HEK293T (cell line): ENCODE measurements at regions not wholly inside any gene's neighbourhood (a gene's known extent, or its start where the extent isn't known, plus 50 kb on each side); places are given as distances from the start of the nearest gene placed in this dataset.

Experiments used
- CTCF ChIA-PET: fragments of 350-600 bp; formaldehyde crosslinking; extraction: SDS; loops from one replicate; lab custom pipeline; 2021; ENCODE audit warnings: antibody characterized with exemption, inconsistent platforms; lab: Yijun Ruan, JAX
- POLR2A ChIA-PET: fragments of 350-600 bp; formaldehyde crosslinking; extraction: SDS; loops from one replicate; lab custom pipeline; 2020; ENCODE audit warnings: antibody characterized with exemption, inconsistent platforms; lab: Yijun Ruan, JAX
- DNase-seq: peaks from one replicate; pipeline ENCODE4 v3.0.0; 2012; ENCODE audit warnings: mixed read lengths; ENCODE audit errors: extremely low spot score
- ARNT ChIP-seq: fragments of 450-650 bp; IDR thresholded peaks from 2 replicates; pipeline ENCODE4 v1.6.1; 2017; ENCODE audit warnings: mild to moderate bottlenecking
- BHLHE40 ChIP-seq: fragments of 450-650 bp; IDR thresholded peaks from 2 replicates; pipeline ENCODE4 v1.6.1; 2016; ENCODE audit warnings: mild to moderate bottlenecking, moderate library complexity, borderline replicate concordance
- CTBP1 ChIP-seq: fragments of 450-650 bp; IDR thresholded peaks from 2 replicates; pipeline ENCODE4 v1.6.1; 2016; ENCODE audit warnings: borderline replicate concordance
- ELF4 ChIP-seq: fragments of 450-650 bp; IDR thresholded peaks from 2 replicates; pipeline ENCODE4 v1.6.1; 2017; ENCODE audit warnings: antibody characterized with exemption
- FOXA1 ChIP-seq: fragments of 450-650 bp; IDR thresholded peaks from 2 replicates; pipeline ENCODE4 v1.6.1; 2016; ENCODE audit warnings: mild to moderate bottlenecking
- FOXK2 ChIP-seq: fragments of 450-650 bp; IDR thresholded peaks from 2 replicates; pipeline ENCODE4 v1.6.1; 2016; ENCODE audit warnings: mild to moderate bottlenecking
- FOXM1 ChIP-seq: fragments of 450-650 bp; IDR thresholded peaks from 2 replicates; pipeline ENCODE4 v1.6.1; 2017; ENCODE audit warnings: mild to moderate bottlenecking, borderline replicate concordance
- HDGF ChIP-seq: fragments of 450-650 bp; IDR thresholded peaks from 2 replicates; pipeline ENCODE4 v1.6.1; 2017; ENCODE audit warnings: antibody characterized with exemption, borderline replicate concordance
- L3MBTL2 ChIP-seq: fragments of 450-650 bp; conservative IDR thresholded peaks from 2 replicates; pipeline ENCODE4 v1.6.1; 2016; ENCODE audit warnings: mild to moderate bottlenecking
- LEF1 ChIP-seq: fragments of 450-650 bp; IDR thresholded peaks from 2 replicates; pipeline ENCODE4 v1.6.1; 2017; ENCODE audit warnings: mild to moderate bottlenecking, borderline replicate concordance
- NFRKB ChIP-seq: fragments of 450-650 bp; IDR thresholded peaks from 2 replicates; pipeline ENCODE4 v1.6.1; 2016; ENCODE audit warnings: mild to moderate bottlenecking, moderate library complexity
- SP1 ChIP-seq: fragments of 450-650 bp; IDR thresholded peaks from 2 replicates; pipeline ENCODE4 v1.6.1; 2017
- SUZ12 ChIP-seq: fragments of 450-650 bp; IDR thresholded peaks from 2 replicates; pipeline ENCODE4 v1.6.1; 2016; ENCODE audit warnings: mild to moderate bottlenecking
- TARDBP ChIP-seq: fragments of 450-650 bp; IDR thresholded peaks from 2 replicates; pipeline ENCODE4 v1.6.1; 2016
- ZNF384 ChIP-seq: fragments of 450-650 bp; IDR thresholded peaks from 2 replicates; pipeline ENCODE4 v1.6.1; 2016
- TF ChIP-seq, protein P1 (sequence below): fragments of 450-650 bp; IDR thresholded peaks from 2 replicates; pipeline ENCODE4 v1.6.1; 2016

- ChIA-PET CTCF (interaction anchor here (0.6 kb wide), 1 partner anchor 897 kb away, joined by 3 read pairs; no protein-coding TSS in a partner anchor), POLR2A (no interaction called here)
- TF ChIP-seq FOXM1 = no peak
- DNase-seq = no peak
These were observed 176.6 kb downstream of the TMTC3 start for GRCh38 chr12:88318726-88319125.

DNA sequence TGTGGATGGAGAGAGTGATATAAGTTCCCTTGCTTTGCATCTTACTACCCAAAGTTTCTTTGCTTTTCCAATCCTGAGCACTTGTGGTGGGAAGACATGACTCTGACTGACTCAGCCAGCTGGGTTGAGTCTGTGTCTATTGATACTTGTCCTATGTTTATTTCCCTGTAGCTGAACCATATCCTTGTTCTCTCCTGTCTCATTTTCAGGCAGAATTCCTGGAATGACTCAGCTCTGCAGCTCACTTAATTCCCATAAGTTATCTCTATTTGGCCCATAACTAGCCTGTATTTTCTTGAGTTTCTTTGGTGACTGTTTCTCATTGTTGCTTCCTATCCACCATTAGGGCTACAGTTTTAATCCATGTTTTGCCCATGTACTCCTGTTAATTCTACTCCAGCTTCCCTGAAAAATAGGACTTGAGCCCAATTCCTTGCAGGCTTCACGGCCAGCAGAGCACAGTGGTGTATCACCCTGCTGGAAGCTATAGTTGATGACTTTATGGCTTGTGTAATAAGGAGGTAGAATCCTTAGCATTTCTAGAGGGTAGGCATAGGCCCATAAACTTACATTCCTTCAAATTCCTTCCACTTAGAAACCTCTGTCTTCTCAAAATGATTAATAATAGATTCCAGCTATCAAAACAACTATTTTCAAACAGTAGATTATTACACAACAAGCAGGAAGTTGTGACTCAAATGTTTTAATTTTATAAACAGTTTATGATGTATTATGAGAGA is 183.1 kb downstream of the TMTC3 start:
- TF ChIP-seq NFRKB (no peak), LEF1 (no peak), FOXK2 (no peak), CTBP1 (no peak), SP1 (no peak), HDGF (no peak), FOXA1 (no peak), BHLHE40 (no peak)
- ChIA-PET CTCF (no interaction called here), POLR2A (no interaction called here)
- no peak for DNase-seq

DNA sequence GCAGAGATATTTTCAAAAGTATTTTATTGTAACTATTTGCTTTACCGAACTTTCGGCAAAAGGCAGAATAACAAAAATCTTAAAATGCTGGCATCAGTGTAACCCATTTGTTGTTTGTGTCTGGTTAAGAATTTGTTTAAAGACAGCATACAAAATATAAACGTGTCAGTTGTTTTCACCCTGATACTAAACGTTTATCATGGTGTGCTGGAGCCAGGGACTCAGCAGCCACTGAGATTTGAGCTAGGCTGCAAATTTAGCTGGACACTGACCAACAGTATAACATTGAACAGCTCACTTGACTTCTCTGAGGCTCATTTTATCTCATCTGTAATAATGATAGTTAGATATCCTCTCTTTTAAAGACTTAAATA is 183.7 kb downstream of the TMTC3 start:
- ChIA-PET CTCF (no interaction called here), POLR2A (no interaction called here)
- TF ChIP-seq ELF4 (no peak), ZNF384 (no peak), CTBP1 (no peak), ARNT (no peak), TARDBP (no peak), FOXM1 (no peak)
- TF ChIP-seq, protein P1, sequence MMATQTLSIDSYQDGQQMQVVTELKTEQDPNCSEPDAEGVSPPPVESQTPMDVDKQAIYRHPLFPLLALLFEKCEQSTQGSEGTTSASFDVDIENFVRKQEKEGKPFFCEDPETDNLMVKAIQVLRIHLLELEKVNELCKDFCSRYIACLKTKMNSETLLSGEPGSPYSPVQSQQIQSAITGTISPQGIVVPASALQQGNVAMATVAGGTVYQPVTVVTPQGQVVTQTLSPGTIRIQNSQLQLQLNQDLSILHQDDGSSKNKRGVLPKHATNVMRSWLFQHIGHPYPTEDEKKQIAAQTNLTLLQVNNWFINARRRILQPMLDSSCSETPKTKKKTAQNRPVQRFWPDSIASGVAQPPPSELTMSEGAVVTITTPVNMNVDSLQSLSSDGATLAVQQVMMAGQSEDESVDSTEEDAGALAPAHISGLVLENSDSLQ = no peak
- DNase-seq = no peak

DNA sequence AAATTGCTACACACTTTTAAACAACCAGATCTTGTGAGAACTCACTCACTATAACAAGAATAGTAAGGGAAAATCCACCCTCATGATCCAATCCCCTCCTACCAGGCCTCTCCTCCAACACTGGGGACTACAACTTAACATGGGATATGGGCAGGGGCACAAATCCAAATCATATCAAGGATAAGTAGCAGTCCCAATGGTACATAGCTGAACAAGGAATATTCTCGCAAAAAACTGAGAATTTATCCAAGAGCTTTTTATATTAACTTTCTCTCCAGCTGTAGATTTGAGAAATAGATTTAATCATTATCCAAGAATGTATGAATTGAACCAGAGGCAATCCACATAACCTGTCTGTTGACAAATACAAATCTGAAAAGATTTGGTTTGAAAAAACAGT is 185.2 kb downstream of the TMTC3 start:
- ChIA-PET POLR2A (no interaction called here), CTCF (no interaction called here)
- TF ChIP-seq, protein P1 = no peak
- no peak for TF ChIP-seq FOXM1
- no peak for TF ChIP-seq BHLHE40
- no peak for TF ChIP-seq HDGF
- TF ChIP-seq CTBP1 = no peak
- no peak for TF ChIP-seq L3MBTL2
- no peak for TF ChIP-seq LEF1
- TF ChIP-seq SP1 = no peak
- TF ChIP-seq NFRKB = no peak
- no peak for TF ChIP-seq SUZ12
- no peak for DNase-seq

- no peak for TF ChIP-seq NFRKB
- no peak for TF ChIP-seq FOXK2
- TF ChIP-seq ARNT = no peak
- TF ChIP-seq FOXM1 = no peak
- TF ChIP-seq SP1 = no peak
- TF ChIP-seq HDGF = no peak
- TF ChIP-seq ZNF384 = no peak
- TF ChIP-seq L3MBTL2 = no peak
- TF ChIP-seq BHLHE40 = no peak
- TF ChIP-seq, protein P1 = no peak
- no peak for TF ChIP-seq LEF1
- no peak for TF ChIP-seq CTBP1
- TF ChIP-seq ELF4 = no peak
- no peak for TF ChIP-seq TARDBP
- TF ChIP-seq SUZ12 = no peak
- TF ChIP-seq FOXA1 = no peak
- POLR2A ChIA-PET = no interaction called here
- no peak for DNase-seq
- CTCF ChIA-PET = no interaction called here
These were observed 186.0 kb downstream of the TMTC3 start for GRCh38 chr12:88328090-88328489.

GRCh38 chr12:88329833-88330232 is 187.7 kb downstream of the TMTC3 start:
- TF ChIP-seq TARDBP = no peak
- no peak for TF ChIP-seq L3MBTL2
- TF ChIP-seq FOXM1 = no peak
- no peak for TF ChIP-seq LEF1
- TF ChIP-seq HDGF = no peak
- no peak for TF ChIP-seq FOXK2
- TF ChIP-seq, protein P1 = no peak
- no peak for TF ChIP-seq BHLHE40
- TF ChIP-seq SUZ12 = no peak
- TF ChIP-seq FOXA1 = no peak
- no peak for TF ChIP-seq ARNT
- no peak for TF ChIP-seq ELF4
- TF ChIP-seq CTBP1 = no peak
- no peak for TF ChIP-seq NFRKB
- TF ChIP-seq SP1 = no peak
- no peak for TF ChIP-seq ZNF384
- ChIA-PET CTCF (no interaction called here), POLR2A (no interaction called here)
- DNase-seq = no peak
